IMR-90 (cell line): ENCODE measurements at regions not wholly inside any gene's neighbourhood (a gene's known extent, or its start where the extent isn't known, plus 50 kb on each side); places are given as distances from the start of the nearest gene placed in this dataset.

Experiments
- ATAC-seq: fragments of 200-7000 bp; cut with Tn5 transposase; 2 replicates; pipeline ENCODE4 v1.9.1; 2020; ENCODE audit warnings: low read depth, mild to moderate bottlenecking, moderate library complexity
- BruUV-seq: library from RNA; stranded (reverse); fragments of 400-500 nt; replicated peaks from 2 replicates; lab custom pipeline; 2021; lab: Mats Ljungman, UMichigan
- CTCF ChIA-PET: fragments of 300-600 bp; formaldehyde crosslinking; extraction: SDS; loops from one replicate; lab custom pipeline; 2021; ENCODE audit warnings: antibody characterized with exemption; lab: Yijun Ruan, JAX
- POLR2A ChIA-PET: fragments of 300-600 bp; sonication (Branson Sonifier 250); formaldehyde crosslinking; loops from one replicate; lab custom pipeline; 2022; ENCODE audit warnings: antibody characterized with exemption; ENCODE audit not compliant: unreplicated experiment; lab: Charles Lee
- DNase-seq: peaks from one replicate; pipeline ENCODE4 v3.0.0; 2013
- H2AFZ ChIP-seq: replicated peaks from 2 replicates; pipeline ENCODE3; 2013; ENCODE audit warnings: low read length, mild to moderate bottlenecking; ENCODE audit not compliant: poor library complexity
- H2AK5ac ChIP-seq: 2 replicates; pipeline ENCODE4 v1.6.1; 2013; ENCODE audit warnings: low read depth, low read length, inconsistent platforms
- H2AK9ac ChIP-seq: replicated peaks from 2 replicates; pipeline ENCODE3; 2013; ENCODE audit warnings: mild to moderate bottlenecking, low read depth, low read length, moderate library complexity; ENCODE audit not compliant: poor library complexity
- H2BK120ac ChIP-seq: 2 replicates; pipeline ENCODE4 v1.6.1; 2013; ENCODE audit warnings: low read depth, low read length, inconsistent platforms
- H2BK15ac ChIP-seq: 3 replicates; pipeline ENCODE4 v1.6.1; 2013; ENCODE audit warnings: low read depth, low read length, inconsistent platforms
- H2BK20ac ChIP-seq: 2 replicates; pipeline ENCODE4 v1.6.1; 2013; ENCODE audit warnings: low read depth, mild to moderate bottlenecking, inconsistent platforms, low read length, moderate library complexity
- H2BK5ac ChIP-seq: 2 replicates; pipeline ENCODE4 v1.6.1; 2013; ENCODE audit warnings: mild to moderate bottlenecking, low read depth, low read length, inconsistent platforms; ENCODE audit not compliant: poor library complexity, severe bottlenecking
- H3K14ac ChIP-seq: replicated peaks from 2 replicates; pipeline ENCODE4 v1.6.1; 2013; ENCODE audit warnings: low read depth, low read length, inconsistent platforms
- H3K18ac ChIP-seq: 2 replicates; pipeline ENCODE4 v1.6.1; 2013; ENCODE audit warnings: low read depth, low read length, control low read depth
- H3K23ac ChIP-seq: 2 replicates; pipeline ENCODE4 v1.6.1; 2013; ENCODE audit warnings: low read depth, low read length, inconsistent platforms
- H3K27ac ChIP-seq: 2 replicates; pipeline ENCODE4 v1.5.1; 2013; ENCODE audit warnings: mild to moderate bottlenecking, control low read depth, low read length; ENCODE audit not compliant: insufficient read depth
- H3K27me3 ChIP-seq: 2 replicates; pipeline ENCODE4 v1.6.1; 2013; ENCODE audit warnings: low read length; ENCODE audit not compliant: control insufficient read depth, insufficient read depth
- H3K36me3 ChIP-seq: 2 replicates; pipeline ENCODE4 v1.6.1; 2013; ENCODE audit warnings: low read length, mixed read lengths; ENCODE audit not compliant: control insufficient read depth, insufficient read depth
- H3K4ac ChIP-seq: 2 replicates; pipeline ENCODE4 v1.6.1; 2013; ENCODE audit warnings: low read depth, low read length, inconsistent platforms
- H3K4me1 ChIP-seq: 2 replicates; pipeline ENCODE4 v1.6.1; 2013; ENCODE audit warnings: low read length, mixed read lengths; ENCODE audit not compliant: control insufficient read depth, insufficient read depth
- H3K4me2 ChIP-seq: 2 replicates; pipeline ENCODE4 v1.6.1; 2013; ENCODE audit warnings: low read depth, mild to moderate bottlenecking, control low read depth, low read length, moderate library complexity
- H3K4me3 ChIP-seq: 2 replicates; pipeline ENCODE4 v1.5.1; 2013; ENCODE audit warnings: low read depth, mild to moderate bottlenecking, control low read depth, low read length, moderate library complexity; ENCODE audit not compliant: insufficient read depth
- H3K56ac ChIP-seq: 2 replicates; pipeline ENCODE4 v1.6.1; 2013; ENCODE audit warnings: low read length, inconsistent platforms; ENCODE audit not compliant: insufficient read depth; ENCODE audit errors: extremely low read depth
- H3K79me1 ChIP-seq, 2 experiments: 2 replicates each; pipeline ENCODE4 v1.6.1; 2013; ENCODE audit warnings: low read length in 2 of 2, inconsistent platforms in 1 of 2, low read depth in 1 of 2
- H3K9ac ChIP-seq: 2 replicates; pipeline ENCODE4 v1.6.1; 2013; ENCODE audit warnings: low read depth, low read length, control low read depth
- H3K9me1 ChIP-seq: 2 replicates; pipeline ENCODE4 v1.6.1; 2013; ENCODE audit warnings: low read length, inconsistent platforms; ENCODE audit not compliant: insufficient read depth
- H3K9me3 ChIP-seq: 2 replicates; pipeline ENCODE4 v1.6.1; 2013; ENCODE audit warnings: low read length; ENCODE audit not compliant: control insufficient read depth, insufficient read depth
- H4K20me1 ChIP-seq: 2 replicates; pipeline ENCODE4 v1.6.1; 2013; ENCODE audit warnings: low read length, inconsistent platforms; ENCODE audit not compliant: insufficient read depth
- H4K5ac ChIP-seq: 2 replicates; pipeline ENCODE4 v1.6.1; 2013; ENCODE audit warnings: mild to moderate bottlenecking, low read depth, low read length, control low read depth
- H4K8ac ChIP-seq, 2 experiments: 2 replicates each; pipeline ENCODE4 v1.6.1; 2013; ENCODE audit warnings: low read depth in 2 of 2, low read length in 2 of 2, control low read depth in 1 of 2, inconsistent platforms in 1 of 2
- H4K91ac ChIP-seq: 2 replicates; pipeline ENCODE4 v1.6.1; 2013; ENCODE audit warnings: low read depth, low read length, inconsistent platforms; ENCODE audit not compliant: insufficient read depth
- BHLHE40 ChIP-seq: fragments of 150-350 bp; IDR thresholded peaks from 2 replicates; pipeline ENCODE4 v1.6.1; 2016; ENCODE audit warnings: mild to moderate bottlenecking, low read depth, low read length
- CHD1 ChIP-seq: IDR thresholded peaks from 2 replicates; pipeline ENCODE4 v1.6.1; 2012; ENCODE audit warnings: low read depth, low read length, improper control_type of control experiment
- ELK1 ChIP-seq: fragments of 150-350 bp; IDR thresholded peaks from 2 replicates; pipeline ENCODE4 v1.6.1; 2016; ENCODE audit warnings: low read depth, mild to moderate bottlenecking, low read length, moderate library complexity, borderline replicate concordance
- FOS ChIP-seq: fragments of 150-350 bp; IDR thresholded peaks from 2 replicates; pipeline ENCODE4 v1.6.1; 2016; ENCODE audit warnings: low read depth, low read length
- MAFK ChIP-seq: IDR thresholded peaks from 2 replicates; pipeline ENCODE4 v1.6.1; 2012; ENCODE audit warnings: low read depth, low read length, improper control_type of control experiment
- MXI1 ChIP-seq: IDR thresholded peaks from 2 replicates; pipeline ENCODE4 v1.6.1; 2012; ENCODE audit warnings: low read depth, mild to moderate bottlenecking, low read length, moderate library complexity, borderline replicate concordance
- NFE2L2 ChIP-seq: fragments of 150-350 bp; IDR thresholded peaks from 2 replicates; pipeline ENCODE4 v1.6.1; 2016; ENCODE audit warnings: low read depth, mild to moderate bottlenecking, low read length
- POLR2A ChIP-seq: IDR thresholded peaks from 2 replicates; pipeline ENCODE4 v1.6.1; 2012; ENCODE audit warnings: mild to moderate bottlenecking, low read depth, low read length
- RAD21 ChIP-seq: IDR thresholded peaks from 2 replicates; pipeline ENCODE4 v1.6.1; 2012; ENCODE audit warnings: low read length, improper control_type of control experiment
- RCOR1 ChIP-seq: IDR thresholded peaks from 2 replicates; pipeline ENCODE4 v1.6.1; 2012; ENCODE audit warnings: mild to moderate bottlenecking, low read length, improper control_type of control experiment; ENCODE audit not compliant: insufficient replicate concordance
- SMC3 ChIP-seq: fragments of 150-350 bp; IDR thresholded peaks from 2 replicates; pipeline ENCODE4 v1.6.1; 2016; ENCODE audit warnings: low read depth, mild to moderate bottlenecking, antibody characterized with exemption, low read length, moderate library complexity
- USF2 ChIP-seq: fragments of 150-350 bp; IDR thresholded peaks from 2 replicates; pipeline ENCODE4 v1.6.1; 2017; ENCODE audit warnings: mild to moderate bottlenecking, antibody characterized with exemption, low read length, low read depth
- WGBS, 2 experiments: methylation state at CpG; one replicate each; pipeline versions ENCODE4 v1.1.5 to v1.1.7; 2013; ENCODE audit warnings: missing lambda C conversion rate in 2 of 2; ENCODE audit not compliant: insufficient read length in 1 of 2; ENCODE audit errors: extremely low coverage in 2 of 2; 5-methylcytosine and 5-hydroxymethylcytosine counted together
- dilution Hi-C: fragments of 300-500 bp; cut with HindIII; formaldehyde crosslinking; loops from one replicate; pipeline ENCODE4 v1.14.3; 2018; ENCODE audit warnings: low sequenced_read_pairs; ENCODE audit not compliant: unreplicated experiment
- in situ Hi-C: fragments of 300-500 bp; cut with MboI; formaldehyde crosslinking; loops from 3 replicates; pipeline ENCODE4 v1.14.3; 2019; ENCODE audit warnings: low sequenced_read_pairs, inconsistent platforms, mixed read lengths
- intact Hi-C: fragments of 100-400 bp; cut with micrococcal nuclease; formaldehyde crosslinking; loops from 2 replicates; pipeline ENCODE4 v1.10.0; 2022

- Histone ChIP-seq H4K91ac (no peak overlapping the region), H3K4me3 (no peak overlapping the region), H2AK9ac (no peak overlapping the region), H3K9me1 (no peaks in the 10 kb centered on the region), H3K56ac (no peak overlapping the region), H2AFZ (peak overlapping the region; percentile 13), H2BK120ac (no peak overlapping the region), H3K4ac (no peak overlapping the region), H3K4me2 (no peak overlapping the region), H3K27me3 (no peaks in the 10 kb centered on the region), H3K9ac (no peak overlapping the region), H3K27ac (no peak overlapping the region), H3K14ac (no peak overlapping the region), H2BK5ac (no peak overlapping the region), H4K8ac (no peak overlapping the region), H3K36me3 (no peaks in the 10 kb centered on the region), H2BK20ac (no peak overlapping the region), H4K5ac (no peak overlapping the region), H3K18ac (no peak overlapping the region), H3K79me1 (no peaks in the 10 kb centered on the region), H3K9me3 (no peaks in the 10 kb centered on the region), H4K20me1 (no peaks in the 10 kb centered on the region), H3K4me1 (no peaks in the 10 kb centered on the region), H3K23ac (no peak overlapping the region), H2AK5ac (no peak overlapping the region), H2BK15ac (no peak overlapping the region)
- ATAC-seq (no peak), DNase-seq (no peak)
- CTCF ChIA-PET, result no interaction called here
- TF ChIP-seq POLR2A, result no peak
- no peak for TF ChIP-seq NFE2L2
- no peak for TF ChIP-seq MXI1
- no peak for TF ChIP-seq ELK1
- no peak for TF ChIP-seq MAFK
- no peak for TF ChIP-seq BHLHE40
- no peak for TF ChIP-seq RCOR1
- TF ChIP-seq CHD1, result no peak
- TF ChIP-seq FOS, result no peak
- no peak for TF ChIP-seq SMC3
- TF ChIP-seq USF2, result no peak
- no peak for TF ChIP-seq RAD21
- POLR2A ChIA-PET, result no interaction called here
- 100% methylated on average over 2 of the region's 2 CpGs; no CpG with 5 or more reads in 1 of the 2 experiments for WGBS, 2 experiments
- in situ Hi-C loops, result no loop called here
- no TSS peak for BruUV-seq
- dilution Hi-C loops, result no loop called here
- intact Hi-C loops, result no loop called here
Observed at GRCh38 chr3:109887293-109887692, 549.9 kb upstream of the DPPA4 start.
